ENCODE measurements at regions not wholly inside any gene's neighbourhood (a gene's known extent, or its start where the extent isn't known, plus 50 kb on each side); places are given as distances from the start of the nearest gene placed in this dataset.
"Not testable (repeated sequence)": the region's sequence is repeated elsewhere in the genome, so short reads cannot be mapped to it uniquely, and the experiment has no call there.

- no peak for DNase-seq (ENCODE audit: extremely low read depth, low read depth, low spot score)
Observed at GRCh38 chr2:36168115-36168514, 187.5 kb upstream of the CRIM1 start.

GRCh38 chr2:36165132-36165531, 190.4 kb upstream of the CRIM1 start:
- no peak for DNase-seq (ENCODE audit: extremely low read depth, low read depth, low spot score)

GRCh38 chr2:36163520-36164254, 191.9 kb upstream of the CRIM1 start:
- no peak for DNase-seq (ENCODE audit: extremely low read depth, low read depth, low spot score)

- DNase-seq (ENCODE audit: extremely low read depth, low read depth, low spot score): not testable (repeated sequence)
Observed at GRCh38 chr2:36157093-36157492, 198.5 kb upstream of the CRIM1 start.

GRCh38 chr2:36147670-36148390, 207.7 kb upstream of the CRIM1 start:
- DNase-seq (ENCODE audit: extremely low read depth, low read depth, low spot score): no peak

- DNase-seq (ENCODE audit: extremely low read depth, low read depth, low spot score): no peak
Observed at GRCh38 chr2:36146765-36147164, 208.8 kb upstream of the CRIM1 start.

GRCh38 chr2:36140391-36140790, 215.2 kb upstream of the CRIM1 start:
- no peak for DNase-seq (ENCODE audit: extremely low read depth, low read depth, low spot score)

- DNase-seq (ENCODE audit: extremely low read depth, low read depth, low spot score): no peak
Observed at GRCh38 chr2:36137612-36138011, 218.0 kb upstream of the CRIM1 start.

- DNase-seq (ENCODE audit: extremely low read depth, low read depth, low spot score): no peak
Observed at GRCh38 chr2:36134281-36134680, 221.3 kb upstream of the CRIM1 start.

GRCh38 chr2:36128359-36128758, 227.2 kb upstream of the CRIM1 start:
- no peak for DNase-seq (ENCODE audit: extremely low read depth, low read depth, low spot score)

GRCh38 chr2:36125702-36126101, 229.9 kb upstream of the CRIM1 start:
- DNase-seq (ENCODE audit: extremely low read depth, low read depth, low spot score): no peak

GRCh38 chr2:36123995-36124394, 231.6 kb upstream of the CRIM1 start:
- DNase-seq (ENCODE audit: extremely low read depth, low read depth, low spot score): no peak

- no peak for DNase-seq (ENCODE audit: extremely low read depth, low read depth, low spot score)
Observed at GRCh38 chr2:36097022-36097421, 258.6 kb upstream of the CRIM1 start.

- not testable (repeated sequence) for DNase-seq (ENCODE audit: extremely low read depth, low read depth, low spot score)
Observed at GRCh38 chr2:36091844-36092741, 263.5 kb upstream of the CRIM1 start.

GRCh38 chr2:36088716-36089328, 266.8 kb upstream of the CRIM1 start:
- DNase-seq (ENCODE audit: extremely low read depth, low read depth, low spot score): no peak

GRCh38 chr2:36087344-36087743, 268.2 kb upstream of the CRIM1 start:
- DNase-seq (ENCODE audit: extremely low read depth, low read depth, low spot score): no peak

- no peak for DNase-seq (ENCODE audit: extremely low read depth, low read depth, low spot score)
Observed at GRCh38 chr2:36079793-36080192, 275.8 kb upstream of the CRIM1 start.

- no peak for DNase-seq (ENCODE audit: extremely low read depth, low read depth, low spot score)
Observed at GRCh38 chr2:36074008-36074407, 281.6 kb upstream of the CRIM1 start.

GRCh38 chr2:36071698-36072097, 283.9 kb upstream of the CRIM1 start:
- DNase-seq (ENCODE audit: extremely low read depth, low read depth, low spot score): no peak

- no peak for DNase-seq (ENCODE audit: extremely low read depth, low read depth, low spot score)
Observed at GRCh38 chr2:36069074-36069473, 286.5 kb upstream of the CRIM1 start.

- no peak for DNase-seq (ENCODE audit: extremely low read depth, low read depth, low spot score)
Observed at GRCh38 chr2:36068086-36068485, 287.5 kb upstream of the CRIM1 start.

All from glomerular endothelial cell (primary cell).